PC-3 (cell line): ENCODE measurements at regions not wholly inside any gene's neighbourhood (a gene's known extent, or its start where the extent isn't known, plus 50 kb on each side); places are given as distances from the start of the nearest gene placed in this dataset.

Experiments used
- EZH2 ChIP-seq: fragments of 300-600 bp; sonication (generic); IDR thresholded peaks from one replicate; pipeline ENCODE4 v1.6.1; 2017; ENCODE audit warnings: antibody characterized with exemption, mild to moderate bottlenecking, low read length; ENCODE audit not compliant: unreplicated experiment
- EZH2phosphoT487 ChIP-seq: fragments of 300-600 bp; sonication (generic); IDR thresholded peaks from 2 replicates; pipeline ENCODE4 v1.6.1; 2018; ENCODE audit warnings: mild to moderate bottlenecking, antibody characterized with exemption, low read length, borderline replicate concordance

GRCh38 chr20:7124120-7124519, 356.6 kb downstream of the BMP2 start:
- TF ChIP-seq EZH2 = no peak
- TF ChIP-seq EZH2phosphoT487 = no peak
